AG08395 (cell line): ENCODE measurements at regions not wholly inside any gene's neighbourhood (a gene's known extent, or its start where the extent isn't known, plus 50 kb on each side); places are given as distances from the start of the nearest gene placed in this dataset.

Source experiments
- DNase-seq: peaks from one replicate; pipeline ENCODE4 v3.0.0; 2012; ENCODE audit warnings: mixed read lengths, low spot score

DNA sequence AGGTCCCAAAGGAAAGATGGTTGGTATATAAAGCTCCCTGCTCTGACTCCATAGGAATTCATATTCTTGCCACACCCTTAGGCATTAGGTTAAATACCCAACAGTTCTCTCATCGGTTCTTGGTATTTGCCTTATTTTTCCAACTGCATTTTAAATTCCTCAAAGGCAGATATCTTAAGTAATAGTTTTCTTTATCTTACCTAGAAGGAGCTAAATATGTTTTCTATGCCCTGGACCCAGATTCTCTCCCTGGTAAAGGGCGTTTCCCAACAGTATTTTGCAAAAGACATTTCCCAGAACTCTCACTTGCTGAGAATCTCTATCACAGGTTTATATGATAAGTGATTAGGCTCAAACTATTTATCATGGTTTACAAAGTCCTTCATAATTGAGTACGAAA lies 158.6 kb upstream of the BDNF start:
- DNase-seq: no peak

DNA sequence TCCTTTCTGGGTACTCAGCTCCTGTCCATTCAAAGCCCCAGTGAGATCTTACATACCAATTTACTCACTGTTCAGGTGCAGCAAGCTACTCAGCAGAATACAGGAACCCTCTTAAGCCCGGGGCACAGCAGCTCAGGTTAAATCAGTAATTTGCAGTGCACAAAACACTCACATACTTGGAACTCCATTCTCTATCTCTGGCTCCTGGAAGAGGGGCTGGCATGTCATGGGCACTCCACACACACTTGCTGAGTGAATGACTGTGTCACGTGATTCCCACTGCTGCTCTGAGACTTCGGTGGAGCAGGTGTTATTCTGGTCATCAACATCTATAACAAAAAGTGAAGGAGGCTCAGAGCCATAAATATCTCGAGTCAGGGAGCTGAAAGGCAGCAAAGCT lies 157.3 kb upstream of the BDNF start:
- DNase-seq: no peak

DNA sequence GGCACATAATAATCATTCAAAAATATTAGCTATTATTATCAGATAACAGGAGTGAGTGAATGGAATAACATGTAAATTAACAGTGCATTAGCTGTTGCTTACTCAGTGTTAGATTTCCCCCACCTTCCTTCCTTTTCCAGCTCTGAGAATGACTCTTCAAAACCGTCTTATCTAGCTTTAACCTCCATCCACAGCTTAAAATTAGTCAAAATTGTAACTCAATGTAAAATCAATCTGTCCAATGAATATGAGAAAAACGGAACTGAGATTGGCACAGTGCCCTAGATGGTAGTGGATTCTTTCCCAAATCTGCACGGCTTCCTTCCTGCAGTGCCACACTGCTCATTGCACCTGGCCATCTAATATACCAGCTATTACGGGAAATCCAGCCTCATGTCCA lies 156.8 kb upstream of the BDNF start:
- DNase-seq: no peak

DNA sequence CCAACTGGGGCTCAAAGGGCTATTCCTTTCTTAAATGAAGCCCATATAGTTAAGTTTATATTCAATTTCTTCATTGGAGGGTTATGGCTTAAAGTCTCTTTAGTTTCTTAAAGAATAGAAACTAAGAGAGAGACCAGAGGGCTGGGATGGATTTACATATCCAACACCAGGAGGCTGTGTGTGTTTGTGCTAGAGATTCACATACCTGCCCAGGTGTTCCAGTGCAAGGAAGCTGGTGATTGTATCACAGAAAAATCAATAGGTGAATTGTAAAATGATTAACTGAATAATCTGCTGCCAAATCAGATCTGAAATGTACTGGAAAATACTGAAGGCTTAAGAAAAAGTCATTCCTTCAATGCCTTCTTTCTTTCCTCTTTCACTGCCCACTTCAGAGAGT lies 148.2 kb upstream of the BDNF start:
- no peak for DNase-seq

DNA sequence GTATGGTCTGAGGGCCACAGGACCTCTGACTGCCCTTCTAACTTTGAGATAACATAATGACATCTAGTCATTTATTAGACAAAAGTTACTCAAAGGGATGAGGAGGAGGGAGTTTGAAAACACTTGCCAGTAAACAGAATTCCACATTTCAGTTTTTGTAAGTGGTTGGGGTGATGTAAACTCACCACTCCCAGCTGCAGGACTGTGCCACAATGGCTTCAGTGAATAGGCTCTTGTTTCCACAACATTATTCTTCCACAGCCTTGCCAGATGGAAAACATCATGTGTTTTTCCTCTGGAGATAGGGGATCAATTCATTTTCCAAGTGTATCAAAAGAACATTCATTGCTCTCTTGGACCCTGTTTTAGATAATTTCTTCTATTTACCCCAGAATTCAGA lies 147.2 kb upstream of the BDNF start:
- DNase-seq: peak; percentile 17

DNA sequence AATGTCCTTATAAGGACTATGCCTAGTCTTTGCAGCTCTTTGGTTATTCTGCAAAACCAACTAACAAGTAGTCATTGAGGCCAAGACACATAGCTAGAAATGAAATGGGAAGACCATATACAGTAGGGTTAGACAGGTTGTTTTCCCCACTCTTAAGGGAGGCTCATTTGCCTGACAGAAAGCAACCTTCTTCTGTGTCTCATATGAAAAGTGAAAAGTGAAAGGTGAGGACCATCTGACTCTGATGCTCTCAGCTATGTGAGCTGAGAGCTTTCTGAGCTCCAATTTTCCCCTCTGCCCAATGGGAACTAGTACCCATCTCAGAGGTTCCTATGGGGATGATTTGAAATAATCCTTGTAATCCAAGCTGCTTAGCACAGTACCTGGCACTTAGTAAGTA lies 142.0 kb upstream of the BDNF start:
- DNase-seq: no peak

DNA sequence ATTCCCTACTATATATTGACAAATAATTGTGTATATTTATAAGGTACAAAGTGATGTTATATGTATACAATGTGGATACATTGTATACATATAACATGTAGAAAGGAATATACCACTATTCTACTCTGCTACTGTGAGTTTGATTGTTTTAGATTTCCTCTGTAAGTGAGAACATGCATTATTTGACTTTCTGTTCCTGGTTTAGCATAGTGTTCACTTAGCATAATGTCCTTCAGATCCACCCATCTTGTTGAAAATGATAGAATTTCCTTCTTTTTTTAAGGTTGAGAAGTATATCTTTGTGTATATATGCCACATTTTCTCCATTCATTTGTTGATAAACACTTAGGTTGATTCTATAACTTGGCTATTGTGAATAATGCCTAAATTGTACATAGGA lies 140.8 kb upstream of the BDNF start:
- DNase-seq: no peak

DNA sequence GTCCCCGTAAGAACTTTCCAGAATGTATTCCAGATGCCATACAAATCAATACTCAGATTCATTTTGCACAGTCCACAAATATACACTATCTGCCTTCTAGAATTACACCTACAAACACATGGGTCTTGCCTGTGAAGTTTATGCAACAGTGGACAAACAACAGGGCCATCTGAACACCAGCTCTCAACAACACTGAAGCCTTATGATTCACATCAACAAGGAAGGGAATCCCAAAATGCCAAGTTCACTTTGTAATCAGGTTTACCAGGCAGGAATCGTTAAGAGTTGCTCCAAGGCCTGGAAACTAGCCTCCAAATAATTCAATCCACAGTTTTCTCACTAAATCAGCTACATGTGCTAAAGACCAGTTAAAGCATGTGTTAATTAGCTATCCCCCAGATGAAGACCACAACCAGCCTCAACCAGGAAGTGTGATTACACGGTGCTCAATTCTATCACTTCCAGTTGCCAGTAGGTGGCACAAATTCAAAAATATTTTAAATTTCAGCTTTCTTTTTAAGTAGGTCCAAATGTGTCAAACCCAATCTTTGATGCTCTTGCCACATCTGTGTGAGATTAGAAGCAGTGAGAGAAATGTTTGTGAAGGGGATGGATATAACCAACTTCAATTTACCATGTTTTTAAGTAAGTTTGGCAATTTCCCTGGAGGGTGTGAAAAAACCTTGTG lies 139.1 kb upstream of the BDNF start:
- peak; percentile 32 for DNase-seq

DNA sequence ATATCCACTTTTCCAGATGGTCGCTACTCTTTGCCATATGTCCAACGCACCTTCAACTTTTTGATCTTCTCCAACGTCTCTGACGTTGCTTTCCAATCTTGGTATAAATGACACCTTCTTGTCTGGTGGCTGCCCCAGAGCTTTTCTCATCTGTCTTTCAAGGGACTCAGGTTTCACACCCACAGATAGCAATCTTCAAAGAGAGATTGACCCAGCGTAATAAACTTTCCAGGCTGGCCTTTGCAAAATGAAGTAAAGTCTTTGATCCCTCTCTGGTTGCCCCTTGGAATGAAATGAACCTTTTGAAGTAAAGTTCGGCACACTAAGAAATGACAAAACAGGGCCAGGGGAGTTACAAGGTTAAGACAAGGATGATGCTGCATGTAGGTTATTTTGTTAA lies 138.4 kb upstream of the BDNF start:
- no peak for DNase-seq

DNA sequence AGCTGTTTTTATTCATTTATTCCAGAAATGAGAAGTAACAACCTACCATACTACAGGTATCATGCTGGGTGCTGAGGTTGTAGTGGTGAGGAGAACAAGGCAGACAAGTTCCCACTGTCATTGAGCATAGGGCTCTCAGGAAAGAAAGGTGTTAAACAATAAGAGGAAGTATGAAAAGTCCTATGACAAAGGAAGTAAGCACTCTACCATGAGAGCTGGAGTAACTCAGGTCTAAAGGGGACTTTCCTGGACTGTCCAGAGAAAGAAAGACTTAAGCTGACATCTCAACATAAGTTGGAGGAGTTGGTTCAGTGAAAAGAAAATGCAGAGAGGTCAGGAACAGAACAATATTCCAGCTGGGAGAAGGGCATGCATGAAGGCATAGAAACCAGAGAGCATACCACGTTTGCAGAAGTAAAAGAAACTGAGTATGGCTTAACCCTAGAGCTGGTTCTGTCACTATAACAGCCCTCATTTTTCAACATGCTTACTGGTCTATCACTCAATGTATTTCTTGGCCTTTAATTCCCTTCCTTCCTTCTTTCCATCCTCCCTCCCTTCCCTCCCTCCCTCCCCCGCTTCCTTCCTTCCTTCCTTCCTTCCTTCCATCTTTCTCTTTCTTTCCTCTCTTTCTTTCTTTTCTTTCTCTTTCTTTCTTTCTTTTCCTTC lies 137.8 kb upstream of the BDNF start:
- no peak for DNase-seq

DNA sequence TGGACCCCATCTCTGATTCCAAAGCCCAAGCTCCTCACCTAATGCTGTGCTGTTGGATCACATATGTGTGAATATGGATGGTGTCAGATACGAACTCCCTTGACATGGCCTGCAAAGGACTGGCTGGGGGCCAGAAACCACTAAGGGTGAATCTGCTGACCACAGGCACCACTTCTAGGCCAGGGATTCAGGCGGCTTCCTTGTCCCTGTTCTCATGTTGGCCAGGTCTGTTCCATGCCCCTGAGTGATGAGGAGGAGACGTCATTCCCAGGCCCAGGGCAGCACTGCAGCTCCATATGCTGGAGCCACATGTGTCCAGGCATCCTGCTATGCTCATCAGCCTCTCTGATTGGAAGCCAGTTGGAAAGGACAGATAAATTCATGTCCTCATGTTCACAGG lies 130.0 kb upstream of the BDNF start:
- DNase-seq: no peak

DNA sequence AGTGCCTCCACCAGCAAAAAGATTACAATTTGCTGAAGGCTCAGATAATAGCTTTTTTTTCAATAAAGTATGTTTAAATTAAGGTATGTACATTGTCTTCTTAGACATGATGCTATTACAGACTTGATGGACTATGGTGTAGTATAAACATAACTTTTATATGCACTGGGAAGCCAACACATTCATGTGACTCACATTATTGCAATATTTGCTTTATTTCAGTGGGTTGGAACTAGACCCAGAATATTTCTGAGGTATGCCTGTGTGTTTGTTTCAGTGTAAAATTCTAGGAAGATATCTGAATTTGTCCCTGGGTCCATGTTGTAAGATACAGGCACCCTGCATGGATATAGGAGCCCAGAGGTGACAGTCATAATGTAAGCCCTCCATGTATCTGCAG lies 120.0 kb upstream of the BDNF start:
- no peak for DNase-seq

DNA sequence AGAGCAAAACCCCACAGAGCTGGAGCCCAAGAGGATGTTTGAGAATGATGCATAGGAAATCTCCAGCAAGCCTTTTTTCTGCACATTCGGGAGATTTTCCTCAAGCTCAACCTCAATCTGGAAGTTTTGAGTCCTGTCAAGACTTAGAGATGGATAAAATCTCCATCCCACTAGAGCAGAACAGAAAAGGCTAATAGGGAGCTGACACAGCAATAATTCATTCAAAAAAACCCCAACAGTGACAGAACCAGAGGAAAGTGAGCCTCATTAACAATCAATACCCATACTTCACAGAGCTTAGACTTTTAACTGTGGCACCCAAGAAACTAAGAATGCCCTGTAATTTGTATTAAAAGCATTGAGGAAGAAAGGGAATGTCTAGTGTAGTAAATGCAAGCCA lies 115.9 kb upstream of the BDNF start:
- no peak for DNase-seq

DNA sequence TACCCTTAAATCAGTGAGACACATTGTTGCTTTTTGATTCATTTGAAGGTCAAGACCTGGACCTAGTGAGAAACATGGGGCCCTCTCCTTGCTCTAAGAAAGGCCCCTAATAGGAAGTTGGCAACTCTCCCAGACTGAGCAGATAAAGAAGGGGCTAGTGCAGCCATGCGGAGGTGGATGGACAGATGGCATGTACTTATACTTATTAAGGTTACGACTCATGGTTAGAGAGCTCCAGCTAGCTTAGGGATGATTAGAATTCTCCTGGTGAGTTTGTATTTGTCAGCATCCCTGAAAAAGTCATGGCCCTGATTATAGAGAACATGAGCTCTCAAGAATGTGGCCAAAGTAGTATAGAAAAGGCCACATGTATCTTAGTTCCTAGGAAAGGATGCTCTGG lies 112.1 kb upstream of the BDNF start:
- DNase-seq: no peak

DNA sequence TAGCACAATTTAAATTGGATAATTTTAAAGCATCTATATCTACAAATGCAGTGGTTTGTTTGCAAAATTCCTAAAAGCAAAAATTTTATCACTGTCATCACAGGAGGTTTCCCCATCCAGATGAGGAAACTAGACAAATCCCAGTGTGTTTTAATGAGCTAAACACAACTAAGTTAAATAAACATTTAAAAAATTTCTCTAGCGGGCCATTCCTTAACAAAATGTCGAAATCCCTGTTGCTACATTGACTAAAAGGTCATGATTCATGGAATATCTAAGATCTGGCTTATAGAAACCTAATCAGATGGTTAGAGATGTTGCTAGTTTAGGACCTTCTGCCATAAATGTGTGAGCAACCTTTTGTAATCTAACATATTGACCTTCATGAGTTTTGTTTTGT lies 107.3 kb upstream of the BDNF start:
- DNase-seq: no peak

DNA sequence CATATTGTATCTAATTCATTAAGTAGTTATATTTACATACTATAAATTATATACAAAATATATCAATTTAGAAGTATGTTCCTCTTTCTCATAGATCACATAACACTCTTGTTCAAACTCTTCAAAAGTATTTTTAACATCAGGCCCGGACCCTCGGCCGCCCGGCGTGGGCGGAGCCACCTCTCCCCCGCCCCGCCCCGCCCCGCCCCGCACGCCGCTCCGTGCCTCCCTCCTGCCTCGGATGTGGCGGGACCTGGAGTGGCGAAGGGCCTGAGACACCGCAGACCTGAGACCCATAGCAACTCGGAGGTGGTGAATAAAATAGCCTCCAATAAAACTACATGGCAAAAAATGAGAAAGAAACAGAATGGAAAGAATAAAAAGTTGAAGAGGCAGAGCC lies 105.9 kb upstream of the BDNF start:
- DNase-seq: no peak

DNA sequence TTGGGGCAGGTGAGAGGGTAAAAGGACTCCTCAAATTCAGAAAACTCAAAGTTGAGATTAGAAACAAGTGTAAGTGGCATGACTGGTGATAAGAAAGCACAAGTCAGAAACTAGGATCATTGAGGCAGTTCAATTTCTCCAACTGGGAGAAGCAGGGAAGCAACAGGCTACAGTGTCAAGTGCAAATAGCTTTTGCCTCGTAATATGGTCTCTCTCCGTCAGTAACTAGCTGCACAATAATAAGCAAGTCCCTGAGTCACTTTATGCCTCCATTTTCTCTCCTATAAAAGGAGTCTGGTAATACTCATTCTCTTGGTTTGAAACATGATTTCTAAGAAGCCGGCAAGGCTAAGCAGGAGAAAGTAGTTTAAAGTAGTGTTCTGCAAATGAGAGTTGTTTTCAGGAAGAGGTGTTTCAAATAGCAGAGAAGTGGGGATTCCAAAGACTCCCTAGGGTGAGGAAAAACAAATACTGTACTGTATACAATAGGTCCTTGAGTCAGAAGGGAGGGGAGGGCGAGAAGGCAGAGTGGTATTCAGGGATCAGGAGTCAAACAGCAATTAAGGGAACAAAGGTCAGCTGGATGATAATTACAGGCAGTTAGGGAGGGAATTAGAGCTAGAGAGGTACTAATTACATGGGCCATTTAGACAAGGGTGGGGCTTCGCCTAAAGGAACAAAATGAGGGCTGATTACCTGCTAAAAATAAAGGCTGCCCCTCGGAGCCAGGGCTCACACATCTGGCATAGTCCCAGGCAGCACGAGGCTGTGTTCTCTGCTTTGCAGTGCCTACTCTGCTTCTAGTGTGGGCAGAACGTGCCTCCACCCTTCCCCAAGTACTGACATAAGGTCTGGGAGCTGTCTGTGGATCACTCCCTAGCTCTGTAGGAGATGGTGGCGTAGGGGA lies 96.0 kb upstream of the BDNF start:
- DNase-seq: no peak

DNA sequence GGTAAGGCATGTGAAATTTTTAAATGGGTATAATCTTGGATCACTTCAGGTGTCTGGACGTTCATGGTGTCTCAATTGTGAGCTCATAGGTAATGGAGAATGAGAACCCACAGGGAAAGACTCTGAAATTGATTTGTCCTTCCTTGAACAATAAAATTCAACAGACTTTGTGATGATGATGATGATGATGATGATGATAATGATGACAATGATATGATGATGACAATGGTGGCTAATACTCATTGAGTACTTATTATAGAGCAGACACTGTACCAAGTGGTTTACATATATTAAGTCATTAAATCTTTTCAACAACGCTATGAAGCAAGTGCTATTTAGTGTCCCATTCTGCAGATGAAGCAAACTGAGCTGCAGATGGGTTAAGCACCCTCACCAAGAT lies 86.6 kb upstream of the BDNF start:
- DNase-seq: no peak

DNA sequence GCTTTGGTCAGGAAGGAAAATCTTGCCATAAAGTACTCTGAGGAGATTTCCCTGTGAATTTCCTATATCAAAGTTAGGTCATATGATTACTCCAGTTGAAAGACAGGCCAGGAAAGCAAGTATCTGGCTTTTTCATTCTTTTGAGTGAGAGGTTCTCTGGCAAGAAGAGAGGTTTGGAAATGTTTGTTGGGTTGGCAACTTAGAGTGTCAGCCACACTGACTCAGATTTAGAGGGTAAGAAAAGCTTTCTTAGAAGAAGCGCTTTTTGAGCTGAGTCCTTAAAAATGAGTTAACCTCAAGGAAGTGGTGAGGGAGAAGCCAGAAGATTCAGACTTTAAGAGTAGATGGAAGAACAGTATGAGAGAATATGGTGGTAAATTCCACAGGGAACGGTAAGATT lies 86.1 kb upstream of the BDNF start:
- DNase-seq: no peak

DNA sequence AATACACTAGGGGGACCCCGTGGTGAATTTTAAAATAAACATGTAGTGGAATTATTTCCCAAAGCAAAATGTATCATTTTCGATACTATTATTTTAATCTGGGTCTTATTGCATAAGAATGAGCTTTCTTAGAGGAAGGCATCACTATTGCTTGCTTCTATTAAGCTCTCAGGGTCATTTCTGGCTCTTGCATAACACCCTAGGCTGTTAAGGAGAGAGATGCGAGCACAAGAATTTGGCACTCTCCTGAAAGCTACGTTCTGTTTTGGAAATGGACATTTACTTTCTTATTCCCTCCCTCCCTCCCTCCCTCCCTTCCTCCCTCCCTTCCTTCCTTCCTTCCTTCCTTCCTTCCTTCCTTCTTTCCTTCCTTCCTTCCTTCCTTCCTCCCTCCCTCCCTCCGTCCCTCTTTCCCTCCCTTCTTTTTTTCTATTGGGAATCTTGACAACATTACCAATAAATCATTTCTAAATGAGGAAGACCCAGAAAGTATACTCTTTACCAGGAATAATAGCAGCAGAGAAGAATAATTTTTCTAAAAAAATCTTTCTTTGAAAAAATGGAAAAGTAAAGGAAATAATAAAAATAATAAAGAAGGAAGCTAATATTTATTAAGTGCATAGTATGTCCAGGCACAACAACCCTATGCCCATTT lies 83.6 kb upstream of the BDNF start:
- DNase-seq: no peak

DNA sequence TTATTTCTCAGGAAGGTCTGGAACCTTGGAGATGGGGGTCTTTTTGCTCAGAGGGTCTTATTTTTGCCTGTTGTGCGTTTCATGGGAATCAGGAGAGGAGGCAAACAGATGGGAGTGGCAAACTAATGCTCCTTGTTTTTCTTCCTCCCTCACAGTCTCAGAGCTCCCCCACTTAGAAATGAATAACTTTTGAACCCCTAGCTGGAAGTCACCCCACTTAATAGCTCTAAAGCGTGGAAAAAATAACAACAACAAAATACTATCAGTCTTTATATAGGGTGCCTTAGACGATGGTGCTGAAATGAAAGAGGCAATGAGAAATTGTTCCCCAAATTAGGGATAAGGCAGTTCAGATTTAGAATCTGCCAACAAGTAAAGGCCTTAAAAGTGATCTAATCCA lies 76.8 kb upstream of the BDNF start:
- DNase-seq: no peak

DNA sequence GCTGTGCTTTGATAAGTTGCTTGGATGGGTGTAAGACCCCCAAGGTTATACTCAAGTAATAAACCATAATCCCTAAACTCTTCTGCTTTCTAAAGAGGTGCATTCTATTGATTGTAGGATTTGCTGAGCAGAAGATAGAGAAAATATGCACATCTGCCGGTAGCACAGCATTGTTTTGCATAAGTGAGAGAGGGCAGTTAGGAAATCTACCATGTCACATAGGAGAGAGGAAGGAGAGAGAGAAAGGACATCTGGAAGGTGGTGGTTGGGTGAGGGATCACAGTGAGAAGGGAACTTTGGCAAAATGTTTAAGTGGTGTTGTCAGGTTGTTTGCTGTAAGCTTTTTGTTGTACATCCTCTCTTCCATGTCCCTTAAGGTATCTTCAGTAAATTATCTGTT lies 73.6 kb upstream of the BDNF start:
- no peak for DNase-seq

DNA sequence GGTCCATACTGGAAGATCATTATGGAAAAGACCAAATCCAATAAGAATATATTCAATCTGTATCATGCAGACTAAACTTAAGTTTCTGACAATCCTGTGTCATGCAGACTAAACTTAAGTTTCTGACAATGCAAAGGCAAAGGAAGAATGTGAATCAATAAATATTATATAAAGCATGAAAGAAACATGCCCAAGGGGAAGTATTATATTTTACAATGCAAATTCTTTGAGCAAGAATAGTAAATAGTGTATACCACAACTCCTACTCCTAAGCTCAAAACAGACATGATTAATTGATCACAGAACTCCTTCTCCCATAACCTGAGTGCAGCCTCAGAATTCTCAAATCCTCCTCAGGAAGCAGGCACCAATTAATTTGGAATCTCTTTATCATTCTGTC lies 71.3 kb upstream of the BDNF start:
- DNase-seq: no peak
